ENCODE measurements at regions not wholly inside any gene's neighbourhood (a gene's known extent, or its start where the extent isn't known, plus 50 kb on each side); places are given as distances from the start of the nearest gene placed in this dataset.

GRCh38 chr18:30860741-30861140, 181.8 kb downstream of the DSC3 start:
- no peaks in the 10 kb centered on the region for H3K9me2 ChIP-seq (replicated peaks; ENCODE audit: insufficient read depth)
- no peak overlapping the region for H3K4me3 ChIP-seq
- H2AFZ ChIP-seq: no peak overlapping the region
- H3K9me3 ChIP-seq (ENCODE audit: low read depth): no peaks in the 10 kb centered on the region
- no peaks in the 10 kb centered on the region for H3K27me3 ChIP-seq
- H4K20me1 ChIP-seq (ENCODE audit: insufficient read depth, poor library complexity, severe bottlenecking): no peaks in the 10 kb centered on the region
- no peak overlapping the region for H3K27ac ChIP-seq
- TF ChIP-seq EZH2phosphoT487 (IDR thresholded peaks at IDR 0.05; ENCODE audit: low read depth, severe bottlenecking, unreplicated experiment): no peak
- TF ChIP-seq EZH2 (IDR thresholded peaks at IDR 0.05; ENCODE audit: borderline replicate concordance): no peak
- no peak for TF ChIP-seq CTCF (IDR thresholded peaks at IDR 0.05; ENCODE audit: poor library complexity)
- no peak for DNase-seq (ENCODE audit: low spot score)
- 76% methylated on average over 3 of the region's 3 CpGs for WGBS (ENCODE audit: low lambda C conversion rate, missing lambda C conversion rate)
- no peaks in the 10 kb centered on the region for H3K36me3 ChIP-seq (replicated peaks; ENCODE audit: insufficient read depth, low read depth)
- H3K4me1 ChIP-seq (ENCODE audit: insufficient read depth): no peaks in the 10 kb centered on the region
- no peaks in the 10 kb centered on the region for H3K79me2 ChIP-seq
- H3K4me2 ChIP-seq: no peak overlapping the region

- H2AFZ ChIP-seq: no peak overlapping the region
- H3K27ac ChIP-seq: no peak overlapping the region
- H3K4me3 ChIP-seq: no peak overlapping the region
- H3K4me2 ChIP-seq: no peak overlapping the region
- H3K4me1 ChIP-seq (ENCODE audit: insufficient read depth): no peaks in the 10 kb centered on the region
- H4K20me1 ChIP-seq (ENCODE audit: insufficient read depth, poor library complexity, severe bottlenecking): no peaks in the 10 kb centered on the region
- 86% methylated on average over 3 of the region's 3 CpGs for WGBS (ENCODE audit: low lambda C conversion rate, missing lambda C conversion rate)
- H3K36me3 ChIP-seq (replicated peaks; ENCODE audit: insufficient read depth, low read depth): no peaks in the 10 kb centered on the region
- H3K9me2 ChIP-seq (replicated peaks; ENCODE audit: insufficient read depth): no peaks in the 10 kb centered on the region
- DNase-seq (ENCODE audit: low spot score): no peak
- H3K79me2 ChIP-seq: no peaks in the 10 kb centered on the region
- no peak for TF ChIP-seq EZH2 (IDR thresholded peaks at IDR 0.05; ENCODE audit: borderline replicate concordance)
- TF ChIP-seq EZH2phosphoT487 (IDR thresholded peaks at IDR 0.05; ENCODE audit: low read depth, severe bottlenecking, unreplicated experiment): no peak
- TF ChIP-seq CTCF (IDR thresholded peaks at IDR 0.05; ENCODE audit: poor library complexity): no peak
- H3K27me3 ChIP-seq: no peaks in the 10 kb centered on the region
- H3K9me3 ChIP-seq (ENCODE audit: low read depth): no peaks in the 10 kb centered on the region
Measured at GRCh38 chr18:30859036-30859435, 183.5 kb downstream of the DSC3 start.

- no peak for TF ChIP-seq EZH2 (IDR thresholded peaks at IDR 0.05; ENCODE audit: borderline replicate concordance)
- no peak for TF ChIP-seq CTCF (IDR thresholded peaks at IDR 0.05; ENCODE audit: poor library complexity)
- TF ChIP-seq EZH2phosphoT487 (IDR thresholded peaks at IDR 0.05; ENCODE audit: low read depth, severe bottlenecking, unreplicated experiment): no peak
- WGBS (ENCODE audit: low lambda C conversion rate, missing lambda C conversion rate): 94% methylated on average over 2 of the region's 2 CpGs
- H3K4me1 ChIP-seq (ENCODE audit: insufficient read depth): no peaks in the 10 kb centered on the region
- H3K9me3 ChIP-seq (ENCODE audit: low read depth): no peaks in the 10 kb centered on the region
- H3K36me3 ChIP-seq (replicated peaks; ENCODE audit: insufficient read depth, low read depth): no peaks in the 10 kb centered on the region
- no peaks in the 10 kb centered on the region for H3K9me2 ChIP-seq (replicated peaks; ENCODE audit: insufficient read depth)
- no peak overlapping the region for H3K27ac ChIP-seq
- no peak overlapping the region for H3K4me2 ChIP-seq
- no peak overlapping the region for H3K4me3 ChIP-seq
- H3K79me2 ChIP-seq: no peaks in the 10 kb centered on the region
- H2AFZ ChIP-seq: no peak overlapping the region
- DNase-seq (ENCODE audit: low spot score): no peak
- H3K27me3 ChIP-seq: no peaks in the 10 kb centered on the region
- H4K20me1 ChIP-seq (ENCODE audit: insufficient read depth, poor library complexity, severe bottlenecking): no peaks in the 10 kb centered on the region
Measured at GRCh38 chr18:30858560-30858959, 184.0 kb downstream of the DSC3 start.

- no peak for DNase-seq (ENCODE audit: low spot score)
- no peak overlapping the region for H3K4me3 ChIP-seq
- no peaks in the 10 kb centered on the region for H3K9me2 ChIP-seq (replicated peaks; ENCODE audit: insufficient read depth)
- no peaks in the 10 kb centered on the region for H4K20me1 ChIP-seq (ENCODE audit: insufficient read depth, poor library complexity, severe bottlenecking)
- H3K79me2 ChIP-seq: no peaks in the 10 kb centered on the region
- H3K27me3 ChIP-seq: no peaks in the 10 kb centered on the region
- no peak for TF ChIP-seq EZH2phosphoT487 (IDR thresholded peaks at IDR 0.05; ENCODE audit: low read depth, severe bottlenecking, unreplicated experiment)
- no peak for TF ChIP-seq CTCF (IDR thresholded peaks at IDR 0.05; ENCODE audit: poor library complexity)
- TF ChIP-seq EZH2 (IDR thresholded peaks at IDR 0.05; ENCODE audit: borderline replicate concordance): no peak
- no peaks in the 10 kb centered on the region for H3K9me3 ChIP-seq (ENCODE audit: low read depth)
- H2AFZ ChIP-seq: no peak overlapping the region
- no peak overlapping the region for H3K27ac ChIP-seq
- no peaks in the 10 kb centered on the region for H3K4me1 ChIP-seq (ENCODE audit: insufficient read depth)
- WGBS (ENCODE audit: low lambda C conversion rate, missing lambda C conversion rate): 95% methylated on average over 2 of the region's 2 CpGs
- H3K4me2 ChIP-seq: no peak overlapping the region
- no peaks in the 10 kb centered on the region for H3K36me3 ChIP-seq (replicated peaks; ENCODE audit: insufficient read depth, low read depth)
Measured at GRCh38 chr18:30855762-30856161, 186.8 kb downstream of the DSC3 start.

Data from hepatocyte (in vitro differentiated cells).